ENCODE measurements at regions not wholly inside any gene's neighbourhood (a gene's known extent, or its start where the extent isn't known, plus 50 kb on each side); places are given as distances from the start of the nearest gene placed in this dataset.

DNA sequence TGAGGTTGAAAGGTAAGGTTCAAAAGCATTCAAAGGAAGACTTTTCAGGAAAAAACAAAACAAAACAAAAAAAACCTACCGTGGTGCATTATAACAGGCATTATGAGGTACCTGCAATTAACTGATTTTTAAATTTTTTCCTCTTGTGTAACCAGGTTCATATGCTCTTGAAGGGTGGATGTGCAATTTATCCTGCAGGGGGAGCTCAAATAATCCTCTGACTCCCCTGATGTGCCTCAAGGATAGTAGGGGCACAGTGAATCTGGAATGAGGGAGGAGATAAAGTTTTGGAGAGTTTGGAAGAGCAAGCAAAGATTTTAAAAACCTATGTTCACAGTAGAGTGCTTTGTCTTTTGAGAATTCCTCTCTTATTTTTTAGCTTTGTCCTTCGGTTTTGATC, 1349.4 kb downstream of the CDH8 start:
- TF ChIP-seq, protein P1, sequence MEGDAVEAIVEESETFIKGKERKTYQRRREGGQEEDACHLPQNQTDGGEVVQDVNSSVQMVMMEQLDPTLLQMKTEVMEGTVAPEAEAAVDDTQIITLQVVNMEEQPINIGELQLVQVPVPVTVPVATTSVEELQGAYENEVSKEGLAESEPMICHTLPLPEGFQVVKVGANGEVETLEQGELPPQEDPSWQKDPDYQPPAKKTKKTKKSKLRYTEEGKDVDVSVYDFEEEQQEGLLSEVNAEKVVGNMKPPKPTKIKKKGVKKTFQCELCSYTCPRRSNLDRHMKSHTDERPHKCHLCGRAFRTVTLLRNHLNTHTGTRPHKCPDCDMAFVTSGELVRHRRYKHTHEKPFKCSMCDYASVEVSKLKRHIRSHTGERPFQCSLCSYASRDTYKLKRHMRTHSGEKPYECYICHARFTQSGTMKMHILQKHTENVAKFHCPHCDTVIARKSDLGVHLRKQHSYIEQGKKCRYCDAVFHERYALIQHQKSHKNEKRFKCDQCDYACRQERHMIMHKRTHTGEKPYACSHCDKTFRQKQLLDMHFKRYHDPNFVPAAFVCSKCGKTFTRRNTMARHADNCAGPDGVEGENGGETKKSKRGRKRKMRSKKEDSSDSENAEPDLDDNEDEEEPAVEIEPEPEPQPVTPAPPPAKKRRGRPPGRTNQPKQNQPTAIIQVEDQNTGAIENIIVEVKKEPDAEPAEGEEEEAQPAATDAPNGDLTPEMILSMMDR (IDR thresholded peaks at IDR 0.05; ENCODE audit: low read depth, low read length, poor library complexity, severe bottlenecking): peak; percentile 28
- TF ChIP-seq EZH2phosphoT487 (IDR thresholded peaks at IDR 0.05; ENCODE audit: borderline replicate concordance, low read length): no peak

All from DOHH2 (cell line).